Activated CD8-positive, alpha-beta memory T cell treated with anti-CD3 and anti-CD28 coated beads for 48 hours (primary cell): ENCODE measurements at regions not wholly inside any gene's neighbourhood (a gene's known extent, or its start where the extent isn't known, plus 50 kb on each side); places are given as distances from the start of the nearest gene placed in this dataset.

Experiments
- DNase-seq, 3 experiments: peaks; one replicate each; pipeline ENCODE4 v3.0.0-alpha.2; 2020; ENCODE audit warnings: low read depth in 2 of 3, low spot score in 2 of 3

DNA sequence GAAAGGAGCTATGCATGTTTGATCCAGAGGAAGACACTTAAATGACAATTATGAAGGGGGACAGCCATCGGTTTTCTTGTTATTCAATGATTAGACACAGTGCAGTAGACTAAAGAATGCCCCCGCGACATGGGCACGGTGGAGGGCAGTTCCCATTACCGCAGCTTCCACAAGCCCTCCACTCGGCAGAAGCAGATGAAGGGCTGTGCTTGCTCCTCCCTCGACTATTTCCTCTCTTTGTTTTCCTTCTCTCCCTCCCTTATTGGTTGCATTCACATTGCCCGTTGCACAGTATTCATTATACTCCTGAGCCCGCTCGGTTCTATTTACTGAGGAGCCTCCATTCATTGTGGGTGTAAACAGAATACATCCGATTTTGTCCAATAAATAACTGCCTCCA is 138.8 kb upstream of the RASSF8 start:
- DNase-seq = no peak

DNA sequence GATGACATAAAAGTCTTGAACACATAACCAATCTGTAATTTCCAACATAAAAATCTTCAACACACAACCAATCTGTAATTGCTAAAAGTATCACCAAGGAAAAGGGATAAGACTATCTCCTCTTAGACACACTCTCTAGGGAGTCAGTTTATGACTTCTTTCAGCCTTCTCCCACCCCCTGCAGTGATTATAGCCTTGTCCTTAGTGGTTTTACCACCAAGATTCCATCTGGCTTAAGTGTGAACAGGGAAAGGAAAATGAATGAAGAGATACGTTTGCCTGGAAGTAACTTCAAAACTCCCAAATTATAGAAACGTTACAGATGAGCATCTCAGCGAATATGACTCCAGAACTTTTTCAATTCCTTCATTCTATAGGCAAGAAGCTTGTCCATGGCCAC is 136.2 kb upstream of the RASSF8 start:
- DNase-seq = no peak

GRCh38 chr12:25824734-25825133 is 133.7 kb upstream of the RASSF8 start:
- no peak for DNase-seq

DNA sequence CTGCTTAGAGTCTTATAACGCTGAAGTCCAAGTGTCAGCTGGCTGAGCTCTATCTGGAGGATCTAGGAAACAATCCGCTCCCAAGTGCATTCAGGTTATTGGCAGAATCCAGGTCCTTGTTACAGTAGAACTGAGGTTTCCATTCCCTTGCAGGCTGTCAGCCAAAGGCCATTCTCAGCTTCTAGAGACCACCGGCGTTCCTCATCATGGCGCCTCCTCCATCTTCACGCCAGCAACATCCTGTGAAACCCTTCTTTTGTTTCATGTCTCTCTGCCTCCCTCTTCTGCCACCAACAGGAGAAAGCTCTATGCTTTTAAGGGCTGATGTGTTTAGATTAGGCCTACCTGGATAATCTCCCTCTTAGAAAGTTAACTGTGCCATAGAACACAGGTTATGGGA is 133.0 kb upstream of the RASSF8 start:
- no peak for DNase-seq

GRCh38 chr12:25827141-25827540 is 131.3 kb upstream of the RASSF8 start:
- no peak for DNase-seq

DNA sequence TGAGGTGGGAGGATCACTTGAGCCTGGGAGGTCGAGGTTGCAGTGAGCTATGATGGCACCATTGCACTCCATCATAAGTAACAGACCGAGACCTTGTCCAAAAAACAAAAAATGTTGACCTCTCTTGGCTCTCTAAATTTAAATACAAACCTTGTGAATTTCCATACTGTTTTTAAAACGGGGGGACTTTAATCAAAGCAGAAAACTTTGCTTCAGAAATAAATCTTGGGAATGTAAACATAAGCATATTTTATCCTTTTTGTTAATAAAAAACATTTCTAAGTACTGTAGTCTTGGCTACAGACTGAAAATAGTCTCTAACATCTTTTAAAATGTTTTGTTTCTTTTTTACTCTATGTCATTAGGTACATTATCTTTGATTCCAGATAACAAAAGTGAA is 130.7 kb upstream of the RASSF8 start:
- no peak for DNase-seq

- no peak for DNase-seq
These were observed 130.3 kb upstream of the RASSF8 start for GRCh38 chr12:25828188-25828587.

DNA sequence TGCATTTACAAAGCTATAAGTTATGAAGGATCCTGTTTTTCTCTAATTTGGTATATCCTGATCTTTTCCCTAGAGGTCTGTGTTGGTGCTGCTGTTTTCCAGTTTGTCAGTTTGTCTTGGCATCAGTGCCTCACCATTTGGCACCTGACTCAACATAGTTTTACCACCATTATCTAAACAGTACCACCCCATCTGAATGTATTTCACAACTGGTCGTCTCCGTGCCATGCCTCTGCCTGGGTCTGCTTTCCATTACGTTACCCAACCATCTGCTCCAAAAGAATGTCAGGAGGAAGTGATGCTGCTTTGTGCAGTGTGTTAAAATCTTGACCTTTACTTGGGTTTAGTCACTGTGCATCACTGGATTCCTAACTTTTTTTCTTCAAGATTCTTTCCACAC is 129.3 kb upstream of the RASSF8 start:
- no peak for DNase-seq

GRCh38 chr12:25830456-25830855 is 128.0 kb upstream of the RASSF8 start:
- DNase-seq = no peak

DNA sequence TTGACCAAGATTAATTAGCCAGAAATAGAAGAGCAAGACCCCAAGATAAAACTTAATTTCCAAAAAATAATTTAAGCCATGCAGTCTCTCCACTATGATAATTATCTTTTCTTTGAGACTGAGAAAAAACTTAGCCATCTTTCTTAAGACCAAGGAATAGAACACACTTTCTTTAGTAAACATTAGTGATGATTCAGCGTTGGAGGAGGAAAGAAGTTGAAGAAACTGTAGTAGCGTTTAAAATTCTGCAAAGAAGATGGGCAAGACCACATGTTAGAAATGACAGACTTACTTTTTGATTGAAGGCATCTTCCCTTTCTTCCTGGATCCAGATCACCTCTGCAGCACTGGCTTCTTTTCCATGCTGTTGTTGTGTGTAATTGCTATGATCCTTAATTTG is 124.8 kb upstream of the RASSF8 start:
- DNase-seq = no peak

GRCh38 chr12:25835385-25835784 is 123.1 kb upstream of the RASSF8 start:
- no peak for DNase-seq

GRCh38 chr12:25838007-25838406 is 120.5 kb upstream of the RASSF8 start:
- DNase-seq = no peak

DNA sequence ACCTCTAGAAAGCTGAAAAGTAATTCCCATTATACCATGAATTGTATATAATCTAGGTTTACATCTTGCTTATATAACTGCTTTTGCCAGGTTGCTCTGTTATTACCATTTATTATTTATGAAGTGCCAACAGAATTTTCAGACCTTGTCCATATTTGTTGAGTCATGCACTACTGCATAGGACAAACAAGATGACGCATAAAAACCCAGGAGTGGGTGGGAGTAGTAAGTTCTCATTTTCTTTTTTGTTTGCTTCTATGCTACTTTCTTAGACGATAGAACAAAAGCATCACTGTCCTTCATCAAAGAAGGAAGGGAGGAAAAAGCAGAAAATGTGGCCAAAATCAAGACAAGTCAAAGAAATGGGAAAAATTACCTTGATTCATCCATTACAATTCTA is 119.0 kb upstream of the RASSF8 start:
- no peak for DNase-seq

- DNase-seq = no peak
These were observed 117.6 kb upstream of the RASSF8 start for GRCh38 chr12:25840678-25841465.

DNA sequence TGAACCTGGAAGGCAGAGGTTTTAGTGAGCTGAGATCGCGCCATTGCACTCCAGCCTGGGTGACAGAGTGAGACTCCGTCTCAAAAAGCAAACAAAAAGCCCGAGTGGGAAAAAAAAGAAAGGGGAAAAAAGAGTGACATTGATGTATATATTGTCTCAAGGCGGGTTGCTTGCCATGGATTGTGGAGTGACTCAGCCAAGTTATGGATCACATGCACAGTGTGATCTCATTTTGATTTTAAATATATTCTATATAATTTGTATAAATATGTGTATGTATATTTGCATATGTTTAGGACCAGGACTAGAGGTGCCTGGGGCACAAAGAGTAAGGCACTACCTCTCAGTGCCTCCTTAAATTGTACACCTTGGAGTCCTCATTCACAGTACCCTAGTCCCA is 116.2 kb upstream of the RASSF8 start:
- DNase-seq = no peak

- no peak for DNase-seq
These were observed 114.5 kb upstream of the RASSF8 start for GRCh38 chr12:25843976-25844375.

DNA sequence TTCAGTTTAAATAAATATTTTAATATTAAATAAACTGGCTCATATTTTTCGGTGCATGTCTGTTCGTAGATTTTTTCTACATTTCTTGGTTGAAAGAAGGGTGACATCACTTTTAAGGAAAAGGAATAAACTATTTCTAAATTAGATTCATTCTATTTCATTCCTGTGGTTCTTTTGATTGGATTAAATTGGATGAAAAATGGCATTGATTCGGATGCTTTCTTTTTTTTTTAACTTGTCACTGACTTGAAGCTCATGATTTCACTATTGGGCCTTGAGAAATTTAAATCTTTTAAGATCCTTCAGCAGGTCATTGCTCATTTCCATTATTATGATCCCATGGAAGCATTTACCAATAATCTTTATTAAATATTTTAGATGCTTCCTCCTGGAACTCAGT is 113.1 kb upstream of the RASSF8 start:
- no peak for DNase-seq

GRCh38 chr12:25852792-25853191 is 105.7 kb upstream of the RASSF8 start:
- no peak for DNase-seq

- DNase-seq = no peak
These were observed 105.0 kb upstream of the RASSF8 start for GRCh38 chr12:25853316-25854095.

DNA sequence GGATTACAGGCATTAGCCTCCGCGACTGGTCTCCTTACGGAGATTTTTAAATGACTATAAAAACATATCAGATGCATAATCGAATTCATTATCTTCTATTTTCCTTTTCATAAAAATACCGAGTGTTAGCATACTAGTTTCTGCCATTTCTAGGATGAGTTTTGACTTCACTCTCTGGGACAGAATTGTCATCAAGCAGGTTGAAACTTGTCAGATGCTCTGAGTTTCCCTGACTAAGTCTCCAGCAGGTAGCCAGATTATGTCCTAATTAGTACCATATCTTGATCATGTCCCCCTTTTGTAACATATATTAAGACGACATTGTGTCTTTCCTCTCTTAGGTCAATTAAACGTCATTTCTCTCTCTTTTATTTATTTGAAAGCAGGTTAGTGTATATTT is 103.5 kb upstream of the RASSF8 start:
- DNase-seq = no peak

GRCh38 chr12:25855716-25856115 is 102.8 kb upstream of the RASSF8 start:
- no peak for DNase-seq

GRCh38 chr12:25859976-25860375 is 98.5 kb upstream of the RASSF8 start:
- no peak for DNase-seq

DNA sequence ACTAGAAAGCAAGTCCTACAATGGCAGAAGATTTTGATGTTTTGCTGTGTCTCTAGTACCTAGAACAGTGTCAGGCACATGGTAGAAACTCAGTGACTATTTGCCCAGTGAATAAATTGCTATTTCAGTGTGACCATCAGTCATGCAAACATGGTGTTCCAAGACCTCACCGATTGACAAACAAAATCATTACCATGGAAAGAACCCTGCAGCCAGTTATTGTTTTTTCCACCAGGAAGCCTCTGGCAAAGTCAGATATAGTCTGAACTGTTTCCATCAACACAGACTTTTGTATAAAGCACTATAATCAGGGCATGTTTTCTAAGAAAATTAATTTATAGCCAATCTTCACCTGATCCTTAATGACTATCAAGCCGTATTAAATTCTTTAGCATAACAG is 97.3 kb upstream of the RASSF8 start:
- DNase-seq = no peak
